ENCODE measurements at regions not wholly inside any gene's neighbourhood (a gene's known extent, or its start where the extent isn't known, plus 50 kb on each side); places are given as distances from the start of the nearest gene placed in this dataset.
"Not testable (repeated sequence)": the region's sequence is repeated elsewhere in the genome, so short reads cannot be mapped to it uniquely, and the experiment has no call there.

GRCh38 chr2:129550536-129550935, 428.9 kb upstream of the RAB6C start:
- no peak for FAIRE-seq

GRCh38 chr2:129554373-129554772, 425.1 kb upstream of the RAB6C start:
- FAIRE-seq, result no peak

GRCh38 chr2:129559101-129559500, 420.4 kb upstream of the RAB6C start:
- FAIRE-seq, result no peak

- no peak for FAIRE-seq
Observed at GRCh38 chr2:129565551-129566109, 413.8 kb upstream of the RAB6C start.

- FAIRE-seq, result not testable (repeated sequence)
Observed at GRCh38 chr2:129570812-129571211, 408.7 kb upstream of the RAB6C start.

GRCh38 chr2:129575431-129575830, 404.0 kb upstream of the RAB6C start:
- FAIRE-seq, result no peak

GRCh38 chr2:129575880-129576279, 403.6 kb upstream of the RAB6C start:
- no peak for FAIRE-seq

GRCh38 chr2:129580001-129580400, 399.5 kb upstream of the RAB6C start:
- FAIRE-seq, result no peak

- FAIRE-seq, result no peak
Observed at GRCh38 chr2:129585760-129586159, 393.7 kb upstream of the RAB6C start.

- FAIRE-seq, result no peak
Observed at GRCh38 chr2:129587426-129588064, 391.9 kb upstream of the RAB6C start.

GRCh38 chr2:129604560-129604959, 374.9 kb upstream of the RAB6C start:
- no peak for FAIRE-seq

- FAIRE-seq, result no peak
Observed at GRCh38 chr2:129605646-129606045, 373.8 kb upstream of the RAB6C start.

- FAIRE-seq, result no peak
Observed at GRCh38 chr2:129606496-129607270, 372.8 kb upstream of the RAB6C start.

- no peak for FAIRE-seq
Observed at GRCh38 chr2:129609224-129609623, 370.2 kb upstream of the RAB6C start.

- no peak for FAIRE-seq
Observed at GRCh38 chr2:129610766-129611165, 368.7 kb upstream of the RAB6C start.

GRCh38 chr2:129611471-129611870, 368.0 kb upstream of the RAB6C start:
- FAIRE-seq, result no peak

GRCh38 chr2:129619471-129619870, 360.0 kb upstream of the RAB6C start:
- no peak for FAIRE-seq

GRCh38 chr2:129620411-129620810, 359.1 kb upstream of the RAB6C start:
- FAIRE-seq, result no peak

GRCh38 chr2:129623783-129624182, 355.7 kb upstream of the RAB6C start:
- FAIRE-seq, result no peak

GRCh38 chr2:129627437-129627836, 352.0 kb upstream of the RAB6C start:
- FAIRE-seq, result no peak

- FAIRE-seq, result no peak
Observed at GRCh38 chr2:129636692-129637091, 342.8 kb upstream of the RAB6C start.

GRCh38 chr2:129641371-129641770, 338.1 kb upstream of the RAB6C start:
- no peak for FAIRE-seq

GRCh38 chr2:129642526-129643043, 336.9 kb upstream of the RAB6C start:
- no peak for FAIRE-seq

- no peak for FAIRE-seq
Observed at GRCh38 chr2:129645335-129645734, 334.1 kb upstream of the RAB6C start.
